GM12873 (cell line): ENCODE measurements at regions not wholly inside any gene's neighbourhood (a gene's known extent, or its start where the extent isn't known, plus 50 kb on each side); places are given as distances from the start of the nearest gene placed in this dataset.
A peak's percentile ranks its signal among the peaks of the same experiment; 100 is the strongest.

ENCODE experiments used
- TF ChIP-seq, protein P1 (sequence below): IDR thresholded peaks from 2 replicates; pipeline ENCODE4 v1.5.1; 2012; ENCODE audit warnings: low read depth, mild to moderate bottlenecking, moderate library complexity, low read length, control low read depth; ENCODE audit not compliant: insufficient read depth; ENCODE audit errors: missing control alignments

DNA sequence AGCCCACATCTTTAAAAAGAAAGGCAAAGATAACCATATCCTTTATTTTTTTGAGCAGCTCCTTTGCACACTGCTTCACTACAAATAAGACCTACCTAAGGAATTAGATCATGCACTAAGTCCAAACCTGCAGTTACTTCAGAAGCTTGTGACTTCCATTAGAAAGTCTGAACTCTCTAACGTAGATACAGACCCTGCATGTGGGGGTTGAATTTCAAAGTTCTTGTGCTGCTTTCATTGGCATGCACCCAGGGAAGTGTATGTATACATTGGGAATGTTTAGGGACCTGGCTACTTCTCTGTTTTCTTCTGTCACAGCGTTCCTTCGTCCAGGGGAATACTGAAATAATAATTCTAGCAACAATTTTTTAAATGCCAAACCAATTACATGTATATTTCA, 185.2 kb upstream of the IL12A start:
- TF ChIP-seq, protein P1, sequence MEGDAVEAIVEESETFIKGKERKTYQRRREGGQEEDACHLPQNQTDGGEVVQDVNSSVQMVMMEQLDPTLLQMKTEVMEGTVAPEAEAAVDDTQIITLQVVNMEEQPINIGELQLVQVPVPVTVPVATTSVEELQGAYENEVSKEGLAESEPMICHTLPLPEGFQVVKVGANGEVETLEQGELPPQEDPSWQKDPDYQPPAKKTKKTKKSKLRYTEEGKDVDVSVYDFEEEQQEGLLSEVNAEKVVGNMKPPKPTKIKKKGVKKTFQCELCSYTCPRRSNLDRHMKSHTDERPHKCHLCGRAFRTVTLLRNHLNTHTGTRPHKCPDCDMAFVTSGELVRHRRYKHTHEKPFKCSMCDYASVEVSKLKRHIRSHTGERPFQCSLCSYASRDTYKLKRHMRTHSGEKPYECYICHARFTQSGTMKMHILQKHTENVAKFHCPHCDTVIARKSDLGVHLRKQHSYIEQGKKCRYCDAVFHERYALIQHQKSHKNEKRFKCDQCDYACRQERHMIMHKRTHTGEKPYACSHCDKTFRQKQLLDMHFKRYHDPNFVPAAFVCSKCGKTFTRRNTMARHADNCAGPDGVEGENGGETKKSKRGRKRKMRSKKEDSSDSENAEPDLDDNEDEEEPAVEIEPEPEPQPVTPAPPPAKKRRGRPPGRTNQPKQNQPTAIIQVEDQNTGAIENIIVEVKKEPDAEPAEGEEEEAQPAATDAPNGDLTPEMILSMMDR: no peak

DNA sequence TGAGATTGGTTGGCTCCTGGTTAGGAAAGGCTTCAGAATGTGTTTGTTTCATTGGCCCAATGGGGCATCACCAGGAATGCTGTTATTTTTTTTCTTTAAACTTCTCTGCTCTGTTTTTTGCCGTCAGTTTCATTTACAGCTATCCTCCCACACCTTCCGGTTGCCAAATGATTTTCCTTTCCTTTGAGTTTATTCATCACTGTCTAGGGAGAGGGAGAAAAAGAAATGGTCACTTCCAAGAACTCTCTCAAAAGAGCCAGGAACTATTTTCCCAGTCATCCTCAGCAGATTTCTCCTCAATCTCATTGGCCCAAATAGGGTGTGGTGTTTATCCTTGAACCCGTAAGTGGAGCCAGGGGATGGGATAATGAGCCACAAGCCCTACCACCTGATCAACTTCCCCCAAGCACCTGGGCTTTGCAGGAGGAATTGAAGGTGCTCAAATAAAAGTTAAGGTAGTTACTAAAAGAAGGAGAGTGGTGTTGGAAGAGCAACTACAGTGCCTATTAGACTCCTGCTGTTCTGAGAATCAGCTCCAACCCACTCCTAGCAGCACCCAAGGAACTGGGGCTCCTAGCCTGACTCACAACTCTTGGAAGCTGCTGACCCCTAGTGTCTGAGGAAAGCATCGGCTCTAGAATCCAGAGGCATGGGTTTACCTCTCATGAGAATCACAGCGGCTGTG, 183.8 kb upstream of the IL12A start:
- TF ChIP-seq, protein P1: peak; percentile 95

DNA sequence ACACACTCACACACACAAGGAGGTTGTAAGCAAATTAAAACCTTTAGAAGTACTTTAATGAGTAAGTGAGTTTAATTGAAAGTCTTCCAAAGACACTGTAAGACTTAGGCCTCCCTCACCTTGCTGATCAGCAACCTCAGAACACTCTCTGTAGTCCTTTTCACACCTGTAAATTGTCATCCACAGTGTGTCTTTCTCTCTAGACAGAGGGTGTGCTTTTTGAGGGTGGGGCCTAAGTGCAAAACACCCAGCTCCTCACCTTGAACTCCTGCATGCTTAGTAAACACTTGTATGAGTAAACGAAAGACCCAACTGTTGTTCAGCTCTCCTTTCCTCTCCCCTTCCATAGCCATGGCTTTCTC, 183.2 kb upstream of the IL12A start:
- TF ChIP-seq, protein P1: no peak

DNA sequence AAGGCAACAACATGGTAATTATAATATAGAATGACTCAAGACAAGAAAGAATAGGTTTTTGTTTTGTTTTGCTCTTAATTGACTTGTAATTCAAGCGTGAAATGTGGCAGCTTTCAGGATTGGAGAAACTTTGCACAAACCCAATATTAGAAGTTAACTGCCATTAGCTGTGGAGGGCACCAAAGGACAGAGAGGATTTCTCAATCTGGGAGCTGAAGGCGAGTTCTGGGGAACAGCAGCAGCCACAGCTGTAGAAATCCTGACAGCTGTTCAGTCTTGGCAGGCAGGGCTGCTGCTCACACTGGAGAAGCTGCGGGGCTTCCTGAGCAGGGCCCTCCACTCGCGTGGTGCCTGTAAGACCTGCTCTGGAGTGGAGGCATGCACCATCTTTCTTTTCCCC, 182.2 kb upstream of the IL12A start:
- TF ChIP-seq, protein P1: no peak

DNA sequence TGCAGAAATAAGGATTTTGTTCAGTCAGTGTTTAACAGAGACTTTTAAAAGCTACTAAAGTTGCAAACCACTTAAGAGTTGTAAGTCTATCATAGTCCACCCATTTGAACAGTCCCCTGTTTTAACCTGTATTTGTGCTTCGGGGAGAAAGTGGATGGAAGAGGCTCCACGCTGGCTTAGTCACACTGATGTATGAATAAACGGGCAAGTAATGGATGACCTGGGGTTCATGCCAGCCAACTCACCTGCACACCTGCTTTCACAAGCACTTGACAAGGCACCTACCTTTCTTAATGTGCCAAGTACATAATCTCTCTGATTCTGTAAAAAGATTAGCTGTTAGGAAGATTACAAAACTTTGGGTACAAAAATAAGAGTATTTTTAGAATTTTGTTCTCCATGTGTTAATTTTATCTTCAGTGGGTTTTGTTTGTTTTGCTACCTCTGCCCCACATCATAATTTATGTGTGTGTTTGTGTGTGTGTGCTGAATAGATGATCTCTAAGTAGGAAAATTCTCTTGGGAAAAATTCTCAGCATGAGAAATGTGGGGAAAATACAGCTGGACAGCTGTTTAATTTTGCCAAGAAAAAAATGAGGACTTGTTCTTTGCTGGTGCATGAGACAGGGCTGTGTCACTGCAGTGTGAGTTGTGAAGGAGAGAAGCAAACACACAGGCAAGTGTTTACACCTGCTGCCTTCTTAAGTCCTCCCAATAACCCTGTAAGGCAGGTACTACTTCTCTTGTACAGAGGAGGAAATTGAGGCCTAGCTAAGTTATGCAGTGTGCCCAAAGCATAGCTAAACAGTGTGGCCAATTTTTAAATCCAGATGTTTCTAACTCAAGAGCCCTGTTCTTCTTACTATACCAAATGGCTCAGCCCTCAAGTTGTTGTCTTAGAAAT, 181.2 kb upstream of the IL12A start:
- TF ChIP-seq, protein P1: no peak

DNA sequence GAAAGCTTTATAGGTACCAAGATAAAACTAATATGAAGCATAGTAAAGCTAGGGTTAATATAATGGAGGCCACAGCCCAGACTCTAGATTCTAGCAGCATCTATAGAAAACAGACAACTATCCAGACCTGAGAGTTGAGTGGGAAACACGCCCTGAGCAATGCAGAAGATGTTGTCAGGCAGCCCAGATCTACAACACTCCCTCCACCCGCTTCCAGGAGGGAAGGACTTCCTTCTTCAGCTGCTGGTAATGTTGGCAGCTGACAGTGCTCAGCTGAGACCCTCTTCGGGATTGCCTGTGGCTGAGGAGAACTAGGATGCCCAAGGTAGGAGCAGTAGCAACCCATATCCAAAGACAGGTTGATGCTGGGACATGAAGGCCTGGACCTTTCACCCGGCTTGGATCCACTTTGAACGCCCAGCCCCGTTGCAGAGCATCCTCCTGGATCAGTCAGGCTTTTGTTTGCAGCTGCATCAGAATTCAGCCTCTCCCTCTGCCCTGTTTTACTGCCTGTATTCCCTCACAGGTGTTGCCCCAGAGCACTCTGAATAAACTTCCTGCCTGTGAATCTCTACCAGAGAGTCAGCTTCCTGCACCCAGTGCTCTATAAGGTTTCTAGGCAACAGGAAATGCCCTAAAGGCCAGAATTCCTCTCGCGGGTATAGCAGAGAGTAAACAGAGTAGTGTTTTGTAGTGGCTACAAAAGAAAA, 174.7 kb upstream of the IL12A start:
- TF ChIP-seq, protein P1: no peak

DNA sequence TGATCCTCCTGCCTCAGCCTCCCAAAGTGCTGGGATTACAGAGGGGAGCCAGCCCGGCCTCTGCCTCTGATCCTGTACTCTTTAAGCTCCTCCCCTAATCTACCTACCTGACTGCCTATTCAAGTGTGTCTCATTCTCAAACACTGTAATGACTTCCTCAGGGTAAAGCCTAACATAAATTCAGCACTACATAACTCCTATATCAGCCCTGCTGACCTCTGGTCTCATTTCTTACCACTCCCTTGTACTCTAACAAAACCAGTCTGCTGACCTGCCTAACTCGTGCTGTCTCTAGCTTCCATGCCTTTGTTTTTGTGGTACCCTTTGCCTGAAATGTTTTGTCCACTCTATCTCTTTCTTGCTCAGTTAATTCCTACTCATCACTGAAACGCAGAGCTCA, 172.1 kb upstream of the IL12A start:
- TF ChIP-seq, protein P1: no peak
